HG03442 (cell line): ENCODE measurements at regions not wholly inside any gene's neighbourhood (a gene's known extent, or its start where the extent isn't known, plus 50 kb on each side); places are given as distances from the start of the nearest gene placed in this dataset.

Source experiments
- ATAC-seq: cut with Tn5 transposase; IDR thresholded peaks from one replicate; pipeline ENCODE4 v1.9.1; 2021; ENCODE audit warnings: mild to moderate bottlenecking, moderate library complexity; ENCODE audit not compliant: unreplicated experiment

GRCh38 chr15:38671675-38672254, 107.2 kb upstream of the RASGRP1 start:
- peak; percentile 46 for ATAC-seq

- no peak for ATAC-seq
Observed at GRCh38 chr15:38672273-38672672, 107.7 kb upstream of the RASGRP1 start.

- peak; percentile 25 for ATAC-seq
Observed at GRCh38 chr15:38672814-38673670, 108.4 kb upstream of the RASGRP1 start.

- no peak for ATAC-seq
Observed at GRCh38 chr15:38674448-38674847, 109.8 kb upstream of the RASGRP1 start.

- no peak for ATAC-seq
Observed at GRCh38 chr15:38678281-38678680, 113.7 kb upstream of the RASGRP1 start.

- ATAC-seq, result no peak
Observed at GRCh38 chr15:38680775-38681174, 116.2 kb upstream of the RASGRP1 start.

- ATAC-seq, result no peak
Observed at GRCh38 chr15:38682363-38682762, 117.7 kb upstream of the RASGRP1 start.

- no peak for ATAC-seq
Observed at GRCh38 chr15:38682861-38683260, 118.2 kb upstream of the RASGRP1 start.

GRCh38 chr15:38683382-38684242, 119.0 kb upstream of the RASGRP1 start:
- peak; percentile 91 for ATAC-seq

GRCh38 chr15:38684440-38685010, 119.9 kb upstream of the RASGRP1 start:
- no peak for ATAC-seq

- no peak for ATAC-seq
Observed at GRCh38 chr15:38685686-38686339, 121.2 kb upstream of the RASGRP1 start.

GRCh38 chr15:38687340-38687739, 122.7 kb upstream of the RASGRP1 start:
- ATAC-seq, result no peak

- ATAC-seq, result no peak
Observed at GRCh38 chr15:38687775-38688495, 123.3 kb upstream of the RASGRP1 start.

- no peak for ATAC-seq
Observed at GRCh38 chr15:38688761-38689160, 124.1 kb upstream of the RASGRP1 start.

GRCh38 chr15:38689522-38689921, 124.9 kb upstream of the RASGRP1 start:
- ATAC-seq, result no peak

- ATAC-seq, result no peak
Observed at GRCh38 chr15:38690216-38690615, 125.6 kb upstream of the RASGRP1 start.

- peak; percentile 53 for ATAC-seq
Observed at GRCh38 chr15:38690719-38691332, 126.2 kb upstream of the RASGRP1 start.

GRCh38 chr15:38691377-38691776, 126.8 kb upstream of the RASGRP1 start:
- no peak for ATAC-seq

GRCh38 chr15:38691965-38692788, 127.6 kb upstream of the RASGRP1 start:
- ATAC-seq, result no peak
